Activated CD4-positive, CD25-positive, alpha-beta regulatory T cell treated with anti-CD3 and anti-CD28 coated beads, Interleukin-2, amount 50 U/mL, for 24 hours (primary cell): ENCODE measurements at regions not wholly inside any gene's neighbourhood (a gene's known extent, or its start where the extent isn't known, plus 50 kb on each side); places are given as distances from the start of the nearest gene placed in this dataset.
"Not testable (repeated sequence)": the region's sequence is repeated elsewhere in the genome, so short reads cannot be mapped to it uniquely, and the experiment has no call there.

Experiments used
- ATAC-seq, 2 donors: fragments of 150-1000 bp; cut with Tn5 transposase; one replicate each; pipeline ENCODE4 v1.10.0; 2021; ENCODE audit warnings: mild to moderate bottlenecking in 1 of 2, moderate library complexity in 1 of 2

- no peak for ATAC-seq
Observed at GRCh38 chr6:81455641-81456040, 296.8 kb downstream of the TENT5A start.

- peak; percentile 70 to 82 for ATAC-seq
Observed at GRCh38 chr6:81451787-81452186, 300.7 kb downstream of the TENT5A start.

GRCh38 chr6:81450180-81450579, 302.3 kb downstream of the TENT5A start:
- ATAC-seq = no peak

GRCh38 chr6:81446509-81446908, 306.0 kb downstream of the TENT5A start:
- no peak for ATAC-seq

- ATAC-seq = no peak
Observed at GRCh38 chr6:81439417-81439816, 313.1 kb downstream of the TENT5A start.

- ATAC-seq = no peak
Observed at GRCh38 chr6:81436990-81437389, 315.5 kb downstream of the TENT5A start.

GRCh38 chr6:81413306-81413705, 339.2 kb downstream of the TENT5A start:
- no peak for ATAC-seq

GRCh38 chr6:81401970-81402690, 350.4 kb downstream of the TENT5A start:
- ATAC-seq = no peak

GRCh38 chr6:81396916-81397315, 355.6 kb downstream of the TENT5A start:
- ATAC-seq = no peak

- no peak for ATAC-seq
Observed at GRCh38 chr6:81387163-81387562, 365.3 kb downstream of the TENT5A start.

- no peak for ATAC-seq
Observed at GRCh38 chr6:81384921-81385320, 367.6 kb downstream of the TENT5A start.

- no peak for ATAC-seq
Observed at GRCh38 chr6:81383472-81383871, 369.0 kb downstream of the TENT5A start.

GRCh38 chr6:81382852-81383251, 369.6 kb downstream of the TENT5A start:
- no peak for ATAC-seq

- ATAC-seq = no peak
Observed at GRCh38 chr6:81381382-81381916, 371.0 kb downstream of the TENT5A start.

GRCh38 chr6:81380718-81381338, 371.7 kb downstream of the TENT5A start:
- ATAC-seq = no peak

- no peak for ATAC-seq
Observed at GRCh38 chr6:81376745-81377144, 375.7 kb downstream of the TENT5A start.

GRCh38 chr6:81373414-81373813, 379.1 kb downstream of the TENT5A start:
- ATAC-seq = no peak

GRCh38 chr6:81371930-81372329, 380.6 kb downstream of the TENT5A start:
- no peak for ATAC-seq

- no peak for ATAC-seq
Observed at GRCh38 chr6:81366972-81367371, 385.5 kb downstream of the TENT5A start.

GRCh38 chr6:81362246-81362645, 390.2 kb downstream of the TENT5A start:
- no peak for ATAC-seq

GRCh38 chr6:81353262-81353661, 399.2 kb downstream of the TENT5A start:
- ATAC-seq = no peak

- ATAC-seq = not testable (repeated sequence)
Observed at GRCh38 chr6:81344026-81344425, 408.5 kb downstream of the TENT5A start.

- no peak for ATAC-seq
Observed at GRCh38 chr6:81340946-81341345, 411.5 kb downstream of the TENT5A start.

- no peak for ATAC-seq
Observed at GRCh38 chr6:81331526-81331925, 421.0 kb downstream of the TENT5A start.
